Mesenchymal stem cell (in vitro differentiated cells and primary cell): ENCODE measurements at regions not wholly inside any gene's neighbourhood (a gene's known extent, or its start where the extent isn't known, plus 50 kb on each side); places are given as distances from the start of the nearest gene placed in this dataset.

ENCODE experiments used
- DNase-seq: peaks from one replicate; pipeline ENCODE4 v3.0.0-alpha.2; 2013
- H2AFZ ChIP-seq: one replicate; pipeline ENCODE4 v1.6.1; 2013; ENCODE audit warnings: low read depth, mild to moderate bottlenecking, control low read depth, inconsistent platforms, low read length, moderate library complexity
- H2AK5ac ChIP-seq: 2 replicates; pipeline ENCODE4 v1.6.1; 2013; ENCODE audit warnings: low read length, moderate library complexity, mild to moderate bottlenecking, inconsistent platforms; ENCODE audit not compliant: severe bottlenecking
- H2BK120ac ChIP-seq: one replicate; pipeline ENCODE4 v1.6.1; 2013; ENCODE audit warnings: low read depth, mild to moderate bottlenecking, inconsistent platforms, low read length, moderate library complexity
- H2BK12ac ChIP-seq, 2 experiments: one replicate each; pipeline ENCODE4 v1.6.1; 2013; ENCODE audit warnings: inconsistent platforms in 2 of 2, low read length in 2 of 2, mild to moderate bottlenecking in 2 of 2, moderate library complexity in 2 of 2, control low read depth in 1 of 2
- H2BK15ac ChIP-seq: one replicate; pipeline ENCODE4 v1.6.1; 2013; ENCODE audit warnings: mild to moderate bottlenecking, low read depth, inconsistent platforms; ENCODE audit not compliant: poor library complexity, severe bottlenecking
- H2BK5ac ChIP-seq: 2 replicates; pipeline ENCODE4 v1.6.1; 2013; ENCODE audit warnings: low read depth, mild to moderate bottlenecking, low read length, control low read depth, inconsistent platforms; ENCODE audit not compliant: poor library complexity, severe bottlenecking
- H3K14ac ChIP-seq, 2 experiments: one replicate each; pipeline ENCODE4 v1.6.1; 2013; ENCODE audit warnings: inconsistent platforms in 2 of 2, low read length in 2 of 2, control low read depth in 1 of 2, mild to moderate bottlenecking in 1 of 2, moderate library complexity in 1 of 2
- H3K18ac ChIP-seq, 2 experiments: one replicate each; pipeline ENCODE4 v1.6.1; 2013; ENCODE audit warnings: inconsistent platforms in 2 of 2, low read length in 2 of 2, control low read depth in 1 of 2, low read depth in 1 of 2, mild to moderate bottlenecking in 1 of 2
- H3K23ac ChIP-seq, 2 experiments: one replicate each; pipeline ENCODE4 v1.6.1; 2013; ENCODE audit warnings: inconsistent platforms in 2 of 2, low read length in 2 of 2, mild to moderate bottlenecking in 2 of 2, moderate library complexity in 2 of 2, control low read depth in 1 of 2
- H3K27ac ChIP-seq: 2 replicates; pipeline ENCODE4 v1.5.1; 2013; ENCODE audit warnings: mild to moderate bottlenecking, moderate library complexity, low read length, control low read depth, inconsistent platforms; ENCODE audit not compliant: poor library complexity, severe bottlenecking
- H3K27me3 ChIP-seq, 2 experiments: 2 replicates each; pipeline versions ENCODE4 v1.6.1 to v1.7.0; 2013; ENCODE audit warnings: low read length in 2 of 2, mild to moderate bottlenecking in 2 of 2, moderate library complexity in 2 of 2, control low read depth in 1 of 2, inconsistent platforms in 1 of 2; ENCODE audit not compliant: control insufficient read depth in 1 of 2, insufficient read depth in 1 of 2
- H3K36me3 ChIP-seq, 2 experiments: 2 replicates each; pipeline versions ENCODE4 v1.6.1 to v1.7.0; 2013; ENCODE audit warnings: low read length in 2 of 2, control low read depth in 1 of 2, inconsistent platforms in 1 of 2, low read depth in 1 of 2, mild to moderate bottlenecking in 1 of 2; ENCODE audit not compliant: insufficient read depth in 2 of 2, control insufficient read depth in 1 of 2
- H3K4ac ChIP-seq, 2 experiments: one replicate each; pipeline ENCODE4 v1.6.1; 2013; ENCODE audit warnings: inconsistent platforms in 2 of 2, low read length in 2 of 2, mild to moderate bottlenecking in 2 of 2, moderate library complexity in 2 of 2, control low read depth in 1 of 2, low read depth in 1 of 2
- H3K4me1 ChIP-seq: 2 replicates; pipeline ENCODE4 v1.6.1; 2013; ENCODE audit warnings: low read depth, low read length, control low read depth; ENCODE audit not compliant: control insufficient read depth, insufficient read depth
- H3K4me2 ChIP-seq: 2 replicates; pipeline ENCODE4 v1.6.1; 2013; ENCODE audit warnings: low read length, mild to moderate bottlenecking, inconsistent platforms; ENCODE audit not compliant: poor library complexity, severe bottlenecking
- H3K4me3 ChIP-seq, 2 experiments: 2 replicates each; pipeline versions ENCODE4 v1.5.1 to v1.7.0; 2013; ENCODE audit warnings: low read length in 2 of 2, mild to moderate bottlenecking in 2 of 2, control low read depth in 1 of 2, low read depth in 1 of 2; ENCODE audit not compliant: insufficient read depth in 1 of 2
- H3K79me1 ChIP-seq: replicated peaks from 2 replicates; pipeline ENCODE4 v1.6.1; 2013; ENCODE audit warnings: mild to moderate bottlenecking, control low read depth, low read length, inconsistent platforms; ENCODE audit not compliant: poor library complexity, severe bottlenecking
- H3K9ac ChIP-seq: 2 replicates; pipeline ENCODE4 v1.7.0; 2013; ENCODE audit warnings: mild to moderate bottlenecking, low read length, moderate library complexity
- H3K9me3 ChIP-seq: 2 replicates; pipeline ENCODE4 v1.7.0; 2013; ENCODE audit warnings: mild to moderate bottlenecking, low read length; ENCODE audit not compliant: control insufficient read depth
- H4K8ac ChIP-seq: one replicate; pipeline ENCODE4 v1.6.1; 2013; ENCODE audit warnings: inconsistent platforms, mild to moderate bottlenecking, low read length, moderate library complexity
- H4K91ac ChIP-seq: one replicate; pipeline ENCODE4 v1.6.1; 2013; ENCODE audit warnings: mild to moderate bottlenecking, low read length, inconsistent platforms
- WGBS: methylation state at CpG from one replicate; pipeline ENCODE4 v1.1.7; 2013; ENCODE audit warnings: mixed read lengths; 5-methylcytosine and 5-hydroxymethylcytosine counted together

DNA sequence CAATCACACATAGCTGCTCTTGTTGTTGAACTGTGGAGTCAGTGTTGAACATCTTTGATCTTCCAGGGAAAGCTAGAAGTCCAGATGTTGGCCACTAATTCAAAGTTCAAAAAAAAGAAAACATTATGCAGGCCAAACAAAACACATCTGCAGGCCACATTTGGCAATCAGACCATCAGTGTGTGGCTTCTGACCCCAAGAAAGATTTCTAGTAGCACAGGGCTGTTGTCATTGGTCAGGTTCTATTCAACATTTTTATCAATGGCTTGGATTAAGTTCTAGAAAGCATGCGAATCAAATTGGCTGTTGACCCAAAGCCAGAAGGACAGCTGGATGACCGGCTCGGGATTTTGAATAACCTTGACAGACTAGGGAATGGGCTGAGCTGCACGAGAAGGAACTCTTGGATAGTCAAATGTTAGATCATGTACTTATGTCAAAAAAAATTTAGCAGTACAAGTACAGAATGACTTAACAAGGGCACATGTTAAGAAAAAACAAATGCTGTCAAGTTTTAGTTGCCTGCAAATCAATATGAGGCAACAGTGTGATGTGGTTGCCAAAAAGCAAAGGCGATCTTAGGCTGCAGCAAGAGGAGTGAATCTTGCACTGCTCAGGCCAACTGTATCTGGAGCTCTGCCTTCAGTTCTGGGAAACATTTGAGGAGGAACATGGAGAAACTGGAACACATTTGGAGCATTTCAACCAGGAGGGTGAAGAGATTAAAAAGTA, 187.6 kb downstream of the RGS9 start:
- Histone ChIP-seq H3K9ac (no peak overlapping the region), H3K23ac (no peak overlapping the region), H4K91ac (no peak overlapping the region), H3K4me2 (no peak overlapping the region), H3K4me1 (no peaks in the 10 kb centered on the region), H2BK5ac (no peak overlapping the region), H3K18ac (no peak overlapping the region), H2BK12ac (no peak overlapping the region), H3K27ac (no peak overlapping the region), H3K36me3 (no peaks in the 10 kb centered on the region), H3K4me3 (no peak overlapping the region), H2AK5ac (no peak overlapping the region), H2BK15ac (no peak overlapping the region), H2BK120ac (no peak overlapping the region), H3K4ac (no peak overlapping the region), H4K8ac (no peak overlapping the region), H3K79me1 (no peaks in the 10 kb centered on the region), H3K9me3 (peaks cover 3% of the 10 kb centered on the region), H2AFZ (no peak overlapping the region), H3K14ac (no peak overlapping the region), H3K27me3 (peaks cover 0 to 3% of the 10 kb centered on the region in 2 experiments)
- no peak for DNase-seq
- WGBS: 96% methylated on average over 4 of the region's 5 CpGs

DNA sequence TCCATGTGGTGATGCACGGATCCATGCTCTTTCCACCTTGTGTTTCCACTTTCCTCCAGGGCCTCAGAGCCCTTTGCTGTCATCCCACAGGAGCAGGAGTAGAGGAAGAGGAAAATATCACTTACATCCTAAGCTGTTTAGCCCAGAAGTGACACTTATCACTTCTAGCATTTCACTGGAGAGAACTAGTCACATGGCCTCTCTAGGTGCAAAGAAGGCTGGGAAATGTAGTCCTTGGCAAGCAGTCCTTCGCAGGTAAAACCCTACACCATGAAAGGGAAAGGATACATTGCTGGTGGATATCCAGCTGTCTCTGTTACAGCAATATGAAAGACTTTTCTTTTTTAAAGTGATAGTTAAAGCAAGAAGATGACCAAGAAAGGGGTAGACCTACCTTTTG, 185.9 kb downstream of the RGS9 start:
- H2BK12ac ChIP-seq: no peak overlapping the region
- H2BK120ac ChIP-seq: no peak overlapping the region
- no peaks in the 10 kb centered on the region for H3K4me1 ChIP-seq
- H3K23ac ChIP-seq: no peak overlapping the region
- H3K27ac ChIP-seq: no peak overlapping the region
- 84% methylated on average over 2 of the region's 2 CpGs for WGBS
- no peak for DNase-seq
- H3K9me3 ChIP-seq: peaks cover 3% of the 10 kb centered on the region
- no peak overlapping the region for H3K4me2 ChIP-seq
- no peak overlapping the region for H4K8ac ChIP-seq
- no peak overlapping the region for H4K91ac ChIP-seq
- no peak overlapping the region for H3K9ac ChIP-seq
- H3K27me3 ChIP-seq: peaks cover 0 to 3% of the 10 kb centered on the region in 2 experiments
- no peak overlapping the region for H2AFZ ChIP-seq
- no peak overlapping the region for H2BK5ac ChIP-seq
- H3K4ac ChIP-seq: no peak overlapping the region
- H3K36me3 ChIP-seq: no peaks in the 10 kb centered on the region
- no peak overlapping the region for H3K14ac ChIP-seq
- H3K79me1 ChIP-seq: no peaks in the 10 kb centered on the region
- no peak overlapping the region for H3K18ac ChIP-seq
- no peak overlapping the region for H2AK5ac ChIP-seq
- no peak overlapping the region for H3K4me3 ChIP-seq
- H2BK15ac ChIP-seq: no peak overlapping the region

DNA sequence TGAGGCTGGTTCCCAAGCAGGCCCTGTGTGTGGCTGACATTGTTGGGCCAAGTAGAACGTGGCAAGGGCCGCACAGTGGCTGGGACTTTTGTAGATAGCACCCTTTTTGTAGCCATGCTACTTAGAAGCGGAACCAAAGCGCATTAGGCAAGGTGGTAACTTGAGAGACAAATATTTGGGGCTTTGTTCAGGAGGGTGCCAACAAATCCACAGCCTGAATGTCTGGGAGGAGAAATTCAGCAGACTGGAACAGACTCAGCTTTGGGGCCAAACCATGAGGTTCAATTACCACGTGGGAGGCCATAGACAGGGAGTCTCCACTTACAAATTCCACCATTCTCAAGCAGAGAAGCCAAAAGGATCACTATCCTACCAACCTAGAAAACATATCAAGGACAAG, 183.7 kb downstream of the RGS9 start:
- 82% methylated on average over 5 of the region's 5 CpGs for WGBS
- no peak overlapping the region for H3K14ac ChIP-seq

DNA sequence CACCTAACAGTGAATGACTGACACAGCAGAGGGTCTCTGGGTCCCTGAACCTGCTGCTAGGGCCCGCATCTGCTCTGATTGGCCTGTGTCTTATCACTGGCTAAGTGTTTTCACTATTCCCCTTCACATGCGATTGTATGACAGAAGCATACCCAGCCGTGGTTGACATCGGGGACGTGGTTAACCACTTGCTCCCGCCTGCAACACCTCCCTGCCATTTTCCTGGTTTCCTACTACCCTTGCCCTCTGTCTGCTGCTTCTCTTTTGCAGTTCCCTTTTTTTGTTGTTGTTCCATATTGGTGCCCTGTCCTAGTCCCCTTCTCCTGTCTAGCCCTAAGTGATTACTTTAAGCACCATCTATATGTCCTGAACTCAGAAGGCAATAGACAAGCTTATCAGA, 177.0 kb downstream of the RGS9 start:
- no peaks in the 10 kb centered on the region for H3K79me1 ChIP-seq
- H3K9ac ChIP-seq: no peak overlapping the region
- no peaks in the 10 kb centered on the region for H3K4me1 ChIP-seq
- no peak overlapping the region for H2BK15ac ChIP-seq
- H2AK5ac ChIP-seq: no peak overlapping the region
- H2AFZ ChIP-seq: no peak overlapping the region
- H3K4me2 ChIP-seq: no peak overlapping the region
- H4K8ac ChIP-seq: no peak overlapping the region
- peaks cover 14 to 44% of the 10 kb centered on the region in 2 experiments for H3K27me3 ChIP-seq
- H3K18ac ChIP-seq: no peak overlapping the region
- H3K14ac ChIP-seq: no peak overlapping the region
- H3K23ac ChIP-seq: no peak overlapping the region
- no peak overlapping the region for H2BK12ac ChIP-seq
- H2BK5ac ChIP-seq: no peak overlapping the region
- no peak overlapping the region for H3K4ac ChIP-seq
- H2BK120ac ChIP-seq: no peak overlapping the region
- no peaks in the 10 kb centered on the region for H3K36me3 ChIP-seq
- no peak overlapping the region for H3K4me3 ChIP-seq
- no peak overlapping the region for H3K27ac ChIP-seq
- whole genome bisulfite sequencing: 88% methylated on average over 6 of the region's 6 CpGs
- H3K9me3 ChIP-seq: no peaks in the 10 kb centered on the region
- DNase-seq: no peak
- H4K91ac ChIP-seq: no peak overlapping the region

More for the DNA sequence above, 183.7 kb downstream of the RGS9 start:
- Histone ChIP-seq H3K27me3 (peaks cover 8 to 9% of the 10 kb centered on the region in 2 experiments), H2AK5ac (no peak overlapping the region), H3K23ac (no peak overlapping the region), H3K4me1 (no peaks in the 10 kb centered on the region), H2AFZ (no peak overlapping the region), H3K18ac (no peak overlapping the region), H4K91ac (no peak overlapping the region), H3K4me3 (no peak overlapping the region), H3K79me1 (no peaks in the 10 kb centered on the region), H2BK120ac (no peak overlapping the region), H3K9ac (no peak overlapping the region), H3K9me3 (no peaks in the 10 kb centered on the region), H2BK5ac (no peak overlapping the region), H2BK12ac (no peak overlapping the region), H4K8ac (no peak overlapping the region), H2BK15ac (no peak overlapping the region), H3K27ac (no peak overlapping the region), H3K4me2 (no peak overlapping the region), H3K4ac (no peak overlapping the region), H3K36me3 (no peaks in the 10 kb centered on the region)
- DNase-seq: no peak
